Kidney (tissue), 13 donors: ENCODE measurements at regions not wholly inside any gene's neighbourhood (a gene's known extent, or its start where the extent isn't known, plus 50 kb on each side); places are given as distances from the start of the nearest gene placed in this dataset.
A peak's percentile ranks its signal among the peaks of the same experiment; 100 is the strongest.

Source experiments
- DNase-seq, 5 donors: peaks; one replicate each; pipeline ENCODE4 v3.0.0-alpha.2; 2013 to 2020
- FAIRE-seq: peaks from 2 replicates; lab custom pipeline; 2012; peaks lifted over from hg19 to GRCh38; lab: Jason Lieb, UNC
- H3K27ac ChIP-seq, 2 donors: one replicate each; pipeline ENCODE4 v1.7.0; 2013; ENCODE audit warnings: low read depth in 2 of 2, low read length in 2 of 2, inconsistent platforms in 1 of 2
- H3K27me3 ChIP-seq: one replicate; pipeline ENCODE4 v1.7.1; 2013; ENCODE audit warnings: low read length, inconsistent platforms; ENCODE audit not compliant: control insufficient read depth, insufficient read depth
- H3K36me3 ChIP-seq, 3 donors: one replicate each; pipeline versions ENCODE4 v1.7.0 to v1.7.1; 2013; ENCODE audit warnings: low read length in 3 of 3, control low read depth in 1 of 3, inconsistent platforms in 1 of 3; ENCODE audit not compliant: insufficient read depth in 3 of 3, control insufficient read depth in 2 of 3
- H3K4me1 ChIP-seq, 3 donors: one replicate each; pipeline versions ENCODE4 v1.7.0 to v1.7.1; 2013; ENCODE audit warnings: low read length in 3 of 3, inconsistent platforms in 1 of 3, low read depth in 1 of 3; ENCODE audit not compliant: control insufficient read depth in 2 of 3, insufficient read depth in 2 of 3
- H3K4me3 ChIP-seq, 3 donors: one replicate each; pipeline versions ENCODE4 v1.7.0 to v1.8.1; 2013; ENCODE audit warnings: low read length in 3 of 3, control low read depth in 1 of 3, inconsistent platforms in 1 of 3
- H3K9ac ChIP-seq, 3 donors: one replicate each; pipeline versions ENCODE4 v1.7.0 to v1.7.1; 2013; ENCODE audit warnings: low read length in 3 of 3, control low read depth in 1 of 3, inconsistent platforms in 1 of 3
- H3K9me3 ChIP-seq, 3 donors: one replicate each; pipeline versions ENCODE4 v1.7.0 to v1.7.1; 2013; ENCODE audit warnings: low read length in 3 of 3, control low read depth in 1 of 3, inconsistent platforms in 1 of 3; ENCODE audit not compliant: control insufficient read depth in 2 of 3, insufficient read depth in 1 of 3
- intact Hi-C: fragments of 100-400 bp; cut with DNase I; formaldehyde crosslinking; loops from one replicate; pipeline ENCODE4 v1.11.1; 2022
- TF ChIP-seq, protein P1 (sequence below): IDR thresholded peaks from 3 replicates; pipeline ENCODE4 v1.5.1; 2012; ENCODE audit warnings: mild to moderate bottlenecking, moderate library complexity, borderline replicate concordance; ENCODE audit not compliant: insufficient read depth; ENCODE audit errors: extremely low read depth
- donor health status: control.
- donor health status: control.
- donor health status: control.
- donor health status: control.
- donor health status: control.
- donor health status: DM: yes; HTN: yes; CAD: no.
- donor health status: Normal renal cell carcinoma (clear cell type).

DNA sequence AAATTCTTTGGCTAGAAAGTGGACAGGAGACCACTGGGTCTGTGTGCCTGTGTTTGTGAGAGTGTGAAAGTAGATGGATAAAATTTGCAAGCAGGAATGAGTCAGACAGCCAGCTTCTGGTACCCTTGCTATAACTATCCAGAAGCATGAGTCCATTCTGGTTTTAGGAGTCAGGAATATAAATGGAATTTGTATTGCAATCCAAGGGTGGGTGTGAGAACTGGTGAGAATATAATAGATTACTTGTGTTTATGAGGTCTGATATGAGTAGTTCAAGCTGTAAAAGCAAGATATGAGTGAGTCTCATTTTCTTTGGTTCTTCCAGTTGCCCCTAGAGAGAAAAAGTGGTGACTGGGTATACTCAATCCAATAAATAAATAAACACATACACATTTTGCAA, 212.7 kb upstream of the TAPT1 start:
- Histone ChIP-seq H3K9me3 (peaks cover 0 to 10% (median 7%) of the 10 kb centered on the region in 3 donors), H3K9ac (no peak overlapping the region), H3K4me3 (no peak overlapping the region), H3K36me3 (no peaks in the 10 kb centered on the region), H3K27me3 (no peaks in the 10 kb centered on the region), H3K27ac (no peak overlapping the region), H3K4me1 (no peaks in the 10 kb centered on the region)
- DNase-seq = no peak
- no peak for FAIRE-seq
- intact Hi-C loops = no loop called here
- TF ChIP-seq, protein P1, sequence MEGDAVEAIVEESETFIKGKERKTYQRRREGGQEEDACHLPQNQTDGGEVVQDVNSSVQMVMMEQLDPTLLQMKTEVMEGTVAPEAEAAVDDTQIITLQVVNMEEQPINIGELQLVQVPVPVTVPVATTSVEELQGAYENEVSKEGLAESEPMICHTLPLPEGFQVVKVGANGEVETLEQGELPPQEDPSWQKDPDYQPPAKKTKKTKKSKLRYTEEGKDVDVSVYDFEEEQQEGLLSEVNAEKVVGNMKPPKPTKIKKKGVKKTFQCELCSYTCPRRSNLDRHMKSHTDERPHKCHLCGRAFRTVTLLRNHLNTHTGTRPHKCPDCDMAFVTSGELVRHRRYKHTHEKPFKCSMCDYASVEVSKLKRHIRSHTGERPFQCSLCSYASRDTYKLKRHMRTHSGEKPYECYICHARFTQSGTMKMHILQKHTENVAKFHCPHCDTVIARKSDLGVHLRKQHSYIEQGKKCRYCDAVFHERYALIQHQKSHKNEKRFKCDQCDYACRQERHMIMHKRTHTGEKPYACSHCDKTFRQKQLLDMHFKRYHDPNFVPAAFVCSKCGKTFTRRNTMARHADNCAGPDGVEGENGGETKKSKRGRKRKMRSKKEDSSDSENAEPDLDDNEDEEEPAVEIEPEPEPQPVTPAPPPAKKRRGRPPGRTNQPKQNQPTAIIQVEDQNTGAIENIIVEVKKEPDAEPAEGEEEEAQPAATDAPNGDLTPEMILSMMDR = no peak

DNA sequence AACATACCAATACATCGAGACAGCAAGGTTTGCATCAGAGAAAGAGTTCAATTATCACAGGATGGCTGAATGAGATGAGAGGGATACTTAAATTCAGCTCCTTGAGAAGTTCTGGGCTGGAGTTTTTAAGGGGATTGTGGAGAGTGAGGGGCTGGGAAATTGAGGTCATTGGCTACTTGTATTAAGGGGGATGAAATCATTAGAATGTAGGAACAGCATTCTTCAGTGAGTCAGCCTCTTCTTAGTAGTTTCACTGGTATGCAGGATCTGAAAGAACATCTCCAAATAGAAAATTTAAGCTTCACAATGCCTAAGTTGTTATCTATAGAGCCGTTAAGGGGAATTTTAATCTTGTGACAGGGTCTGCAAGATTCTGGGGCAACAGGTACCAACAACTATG, 211.6 kb upstream of the TAPT1 start:
- Histone ChIP-seq H3K4me1 (no peaks in the 10 kb centered on the region), H3K27me3 (no peaks in the 10 kb centered on the region), H3K36me3 (no peaks in the 10 kb centered on the region), H3K9me3 (peaks cover 0 to 10% (median 7%) of the 10 kb centered on the region in 3 donors), H3K27ac (no peak overlapping the region), H3K4me3 (no peak overlapping the region), H3K9ac (no peak overlapping the region)
- intact Hi-C loops = no loop called here
- TF ChIP-seq, protein P1 = no peak
- DNase-seq (no peak), FAIRE-seq (no peak)

DNA sequence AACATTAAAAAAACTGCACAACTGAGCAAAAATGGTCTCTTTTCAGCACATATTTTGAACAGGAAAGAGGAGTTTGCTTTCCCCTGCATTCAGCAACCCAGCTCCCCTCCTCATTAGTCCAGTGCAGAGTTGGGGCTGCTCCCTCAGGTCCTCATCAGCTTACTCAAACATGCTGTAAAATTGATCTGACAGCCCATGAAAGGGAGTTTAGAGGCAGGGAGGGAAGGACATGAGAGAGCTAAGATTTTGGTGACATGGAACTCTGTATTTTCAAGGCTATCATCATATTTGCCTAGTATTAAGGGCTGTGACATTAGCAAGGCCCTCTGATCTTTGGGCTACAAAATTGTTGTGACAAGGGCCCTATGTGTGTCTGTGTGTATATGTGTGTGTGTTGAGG, 205.6 kb upstream of the TAPT1 start:
- no peak overlapping the region for H3K4me3 ChIP-seq
- H3K27ac ChIP-seq = no peak overlapping the region
- H3K9ac ChIP-seq = no peak overlapping the region
- FAIRE-seq (no peak), DNase-seq (no peak)
- no peaks in the 10 kb centered on the region for H3K27me3 ChIP-seq
- no peaks in the 10 kb centered on the region for H3K9me3 ChIP-seq
- no peaks in the 10 kb centered on the region for H3K36me3 ChIP-seq
- no peaks in the 10 kb centered on the region for H3K4me1 ChIP-seq
- intact Hi-C loops = no loop called here
- TF ChIP-seq, protein P1 = no peak

DNA sequence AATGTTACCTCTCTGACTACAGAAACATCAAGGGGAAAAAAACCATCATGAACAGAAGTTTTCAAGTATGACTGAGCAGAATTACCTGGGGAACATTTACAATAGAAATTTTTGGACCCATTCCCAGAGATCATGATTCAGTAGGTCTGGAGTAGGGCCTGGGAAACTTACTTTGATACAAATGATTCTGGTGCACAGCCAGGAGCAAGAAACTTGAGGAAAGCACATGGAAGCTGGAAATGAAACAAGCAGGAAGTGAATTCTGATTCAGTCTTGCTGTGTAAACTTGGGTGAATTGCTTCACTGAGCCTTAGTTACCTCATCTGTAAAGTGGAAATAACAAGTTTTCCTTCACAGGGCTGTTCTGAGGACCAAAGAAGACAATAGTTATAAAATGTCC, 192.5 kb upstream of the TAPT1 start:
- Histone ChIP-seq H3K36me3 (no peaks in the 10 kb centered on the region), H3K9me3 (no peaks in the 10 kb centered on the region), H3K27me3 (no peaks in the 10 kb centered on the region), H3K27ac (no peak overlapping the region), H3K9ac (no peak overlapping the region), H3K4me1 (no peaks in the 10 kb centered on the region), H3K4me3 (no peak overlapping the region)
- TF ChIP-seq, protein P1 = no peak
- FAIRE-seq (no peak), DNase-seq (peak in 1 of 5 donors; percentile 36)
- intact Hi-C loops = no loop called here
